ENCODE measurements at regions not wholly inside any gene's neighbourhood (a gene's known extent, or its start where the extent isn't known, plus 50 kb on each side); places are given as distances from the start of the nearest gene placed in this dataset.

DNA sequence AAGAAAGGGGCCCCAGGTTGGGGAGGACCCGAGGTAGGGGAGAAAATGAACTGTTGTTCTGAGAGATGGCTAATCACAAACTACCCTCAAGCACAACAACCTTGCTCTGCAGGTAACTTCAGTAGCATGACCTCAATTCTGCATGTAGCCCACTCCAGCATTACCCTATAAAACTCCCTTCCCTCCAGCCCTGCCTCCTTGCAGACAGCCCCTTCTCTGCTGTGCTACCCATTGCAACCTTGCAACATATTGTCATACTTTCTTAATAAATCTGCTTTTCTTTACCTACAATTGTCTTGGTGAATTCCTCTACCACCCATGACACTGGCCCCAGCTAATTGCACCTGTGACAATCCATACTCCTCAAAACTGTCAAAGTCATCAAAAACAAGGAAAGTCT lies 428.9 kb downstream of the MATN1 start:
- no peak for DNase-seq (ENCODE audit: low read depth)
- TF ChIP-seq, protein P1, sequence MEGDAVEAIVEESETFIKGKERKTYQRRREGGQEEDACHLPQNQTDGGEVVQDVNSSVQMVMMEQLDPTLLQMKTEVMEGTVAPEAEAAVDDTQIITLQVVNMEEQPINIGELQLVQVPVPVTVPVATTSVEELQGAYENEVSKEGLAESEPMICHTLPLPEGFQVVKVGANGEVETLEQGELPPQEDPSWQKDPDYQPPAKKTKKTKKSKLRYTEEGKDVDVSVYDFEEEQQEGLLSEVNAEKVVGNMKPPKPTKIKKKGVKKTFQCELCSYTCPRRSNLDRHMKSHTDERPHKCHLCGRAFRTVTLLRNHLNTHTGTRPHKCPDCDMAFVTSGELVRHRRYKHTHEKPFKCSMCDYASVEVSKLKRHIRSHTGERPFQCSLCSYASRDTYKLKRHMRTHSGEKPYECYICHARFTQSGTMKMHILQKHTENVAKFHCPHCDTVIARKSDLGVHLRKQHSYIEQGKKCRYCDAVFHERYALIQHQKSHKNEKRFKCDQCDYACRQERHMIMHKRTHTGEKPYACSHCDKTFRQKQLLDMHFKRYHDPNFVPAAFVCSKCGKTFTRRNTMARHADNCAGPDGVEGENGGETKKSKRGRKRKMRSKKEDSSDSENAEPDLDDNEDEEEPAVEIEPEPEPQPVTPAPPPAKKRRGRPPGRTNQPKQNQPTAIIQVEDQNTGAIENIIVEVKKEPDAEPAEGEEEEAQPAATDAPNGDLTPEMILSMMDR (IDR thresholded peaks at IDR 0.05; ENCODE audit: control insufficient read depth, insufficient read depth, low read depth, low read length, missing control alignments), result no peak
- no peak overlapping the region for H3K4me3 ChIP-seq (ENCODE audit: control insufficient read depth, low read depth, low read length)

DNA sequence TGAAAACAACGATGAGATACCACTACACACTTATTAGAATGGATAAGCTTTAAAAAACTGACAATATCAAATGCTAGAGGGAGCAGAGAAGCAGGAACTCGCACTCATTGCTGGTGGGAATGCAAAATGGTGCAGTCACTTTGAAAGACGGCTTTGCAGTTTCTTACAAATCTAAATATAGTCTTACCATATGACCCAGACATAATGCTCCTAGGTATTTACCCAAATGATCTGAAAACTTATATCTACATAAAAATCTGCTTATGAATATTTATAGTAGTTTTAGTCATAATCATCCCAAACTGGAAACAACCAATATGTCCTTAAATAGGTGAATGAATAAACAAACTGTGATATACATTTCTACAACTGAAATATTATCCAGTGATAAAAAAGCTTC lies 430.9 kb downstream of the MATN1 start:
- TF ChIP-seq, protein P1 (IDR thresholded peaks at IDR 0.05; ENCODE audit: control insufficient read depth, insufficient read depth, low read depth, low read length, missing control alignments), result no peak
- DNase-seq (ENCODE audit: low read depth), result no peak

DNA sequence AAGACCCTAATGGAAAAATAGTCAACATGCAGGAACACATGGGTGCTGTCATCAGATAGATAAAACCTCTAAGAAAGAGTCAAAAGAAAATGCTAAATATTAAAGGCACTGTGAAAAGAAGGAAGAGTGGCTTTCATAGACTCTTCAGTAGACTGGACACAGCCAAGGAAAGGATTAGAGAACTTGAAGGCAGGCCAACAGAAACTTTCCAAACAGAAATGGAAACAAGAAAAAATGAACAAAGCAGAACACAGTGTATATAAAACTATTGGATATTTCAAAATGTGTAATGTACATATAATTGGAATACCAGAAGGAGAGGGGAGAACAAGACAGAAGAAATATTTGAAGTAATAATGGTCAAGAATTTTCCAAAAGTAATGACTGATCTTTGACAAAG lies 431.9 kb downstream of the MATN1 start:
- no peak for DNase-seq (ENCODE audit: low read depth)
- TF ChIP-seq, protein P1 (IDR thresholded peaks at IDR 0.05; ENCODE audit: control insufficient read depth, insufficient read depth, low read depth, low read length, missing control alignments), result no peak
- H3K4me3 ChIP-seq (ENCODE audit: control insufficient read depth, low read depth, low read length), result no peak overlapping the region

More for the DNA sequence above, 430.9 kb downstream of the MATN1 start:
- H3K4me3 ChIP-seq (ENCODE audit: control insufficient read depth, low read depth, low read length), result no peak overlapping the region

DNA sequence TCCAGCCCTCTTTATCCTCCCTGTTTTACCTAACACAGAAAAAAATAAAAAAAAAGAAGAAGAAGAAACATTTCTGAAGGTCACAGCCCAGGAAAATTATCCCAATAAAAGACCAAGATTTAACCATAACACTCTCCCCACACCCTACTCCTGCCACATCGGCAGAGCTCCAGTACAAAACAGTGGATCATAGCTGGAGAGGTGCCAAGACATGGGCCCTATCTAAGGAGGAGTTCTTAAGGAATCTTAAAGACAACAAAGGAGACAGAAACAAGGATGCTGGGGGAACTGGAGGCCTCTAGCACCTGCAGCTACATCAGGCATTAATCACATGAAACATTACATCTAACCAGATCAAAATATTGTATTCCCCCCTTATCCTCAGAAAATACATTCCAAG lies 432.8 kb downstream of the MATN1 start:
- no peak overlapping the region for H3K4me3 ChIP-seq (ENCODE audit: control insufficient read depth, low read depth, low read length)
- no peak for DNase-seq (ENCODE audit: low read depth)
- TF ChIP-seq, protein P1 (IDR thresholded peaks at IDR 0.05; ENCODE audit: control insufficient read depth, insufficient read depth, low read depth, low read length, missing control alignments), result no peak

DNA sequence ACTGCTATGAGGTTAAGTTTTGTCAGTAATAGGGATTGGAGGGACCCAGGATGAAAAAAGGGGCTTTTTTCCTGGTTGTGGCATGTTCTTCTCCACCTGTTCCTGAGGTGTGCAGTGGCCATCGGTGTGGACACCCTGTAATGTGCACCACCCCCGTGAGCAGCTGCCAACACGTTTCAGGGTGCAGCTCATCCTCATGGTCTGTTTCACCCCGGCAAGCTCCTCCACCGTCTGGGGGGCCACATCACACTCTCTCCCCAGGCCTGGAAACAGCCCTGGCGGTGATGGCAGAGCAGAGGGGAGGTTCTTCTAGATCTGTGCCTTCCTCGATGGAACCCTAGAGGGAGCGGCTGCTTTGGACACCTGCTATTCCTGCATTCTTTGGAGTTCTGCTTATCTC lies 435.4 kb downstream of the MATN1 start:
- no peak for DNase-seq (ENCODE audit: low read depth)
- H3K4me3 ChIP-seq (ENCODE audit: control insufficient read depth, low read depth, low read length), result no peak overlapping the region
- TF ChIP-seq, protein P1 (IDR thresholded peaks at IDR 0.05; ENCODE audit: control insufficient read depth, insufficient read depth, low read depth, low read length, missing control alignments), result no peak

DNA sequence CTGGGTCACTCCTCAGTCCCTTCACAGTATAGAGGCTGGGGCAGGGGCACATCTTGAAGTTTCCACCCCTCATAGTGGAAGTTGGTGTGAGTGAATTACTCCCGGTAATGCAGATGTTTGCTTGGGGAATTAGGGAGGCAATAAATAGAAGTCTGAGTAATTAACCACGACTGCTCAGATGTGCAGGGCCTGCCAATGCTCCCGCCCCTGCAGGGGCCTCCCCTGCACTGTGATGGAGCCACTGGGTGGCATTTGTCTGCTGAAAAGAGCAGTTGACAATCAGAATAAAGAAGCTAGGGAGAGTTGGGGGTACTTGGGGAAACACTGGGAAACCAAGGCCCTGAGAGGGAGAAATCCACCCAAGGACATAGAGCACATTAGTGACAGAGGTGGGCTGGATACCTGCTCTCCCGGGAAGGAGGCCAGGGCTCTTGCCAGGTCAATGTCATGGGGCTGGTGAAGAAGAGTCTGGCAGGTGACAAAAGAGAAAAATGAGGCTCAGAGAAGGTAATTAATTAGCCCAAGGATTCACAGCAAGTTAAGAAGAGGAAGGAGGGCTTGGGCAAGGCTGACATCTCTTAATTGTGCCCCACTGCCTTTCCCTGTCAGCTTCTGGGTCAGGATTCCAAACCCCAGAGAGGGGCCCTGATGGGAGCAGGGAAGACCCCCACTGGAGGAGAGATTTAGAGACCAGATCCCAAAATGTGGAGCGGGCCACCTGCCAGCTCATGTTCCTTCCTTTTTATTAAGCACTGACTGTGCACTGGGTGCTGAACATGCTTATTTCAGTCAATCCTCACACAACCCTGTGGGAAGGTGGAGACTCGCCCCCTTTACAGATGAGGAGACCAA lies 436.2 kb downstream of the MATN1 start:
- TF ChIP-seq, protein P1 (IDR thresholded peaks at IDR 0.05; ENCODE audit: control insufficient read depth, insufficient read depth, low read depth, low read length, missing control alignments), result no peak
- no peak overlapping the region for H3K4me3 ChIP-seq (ENCODE audit: control insufficient read depth, low read depth, low read length)

More for the DNA sequence above, 436.2 kb downstream of the MATN1 start:
- DNase-seq (ENCODE audit: low read depth), result no peak

Measured in AG09309 (cell line).